HUES48 (cell line): ENCODE measurements at regions not wholly inside any gene's neighbourhood (a gene's known extent, or its start where the extent isn't known, plus 50 kb on each side); places are given as distances from the start of the nearest gene placed in this dataset.

ENCODE experiments used
- H3K27ac ChIP-seq: one replicate; pipeline ENCODE4 v1.7.0; 2013; ENCODE audit warnings: low read depth, low read length, inconsistent platforms
- H3K27me3 ChIP-seq: 2 replicates; pipeline ENCODE4 v1.6.1; 2013; ENCODE audit warnings: mild to moderate bottlenecking, low read length; ENCODE audit not compliant: control insufficient read depth, insufficient read depth
- H3K36me3 ChIP-seq: 2 replicates; pipeline ENCODE4 v1.6.1; 2013; ENCODE audit warnings: low read length; ENCODE audit not compliant: control insufficient read depth, insufficient read depth
- H3K4me1 ChIP-seq: 2 replicates; pipeline ENCODE4 v1.6.1; 2013; ENCODE audit warnings: mild to moderate bottlenecking, low read length; ENCODE audit not compliant: control insufficient read depth, insufficient read depth
- H3K4me3 ChIP-seq: 2 replicates; pipeline ENCODE4 v1.5.1; 2013; ENCODE audit warnings: mild to moderate bottlenecking, low read depth, low read length
- H3K9ac ChIP-seq: 2 replicates; pipeline ENCODE4 v1.6.1; 2013; ENCODE audit warnings: mild to moderate bottlenecking, low read depth, low read length, moderate library complexity
- H3K9me3 ChIP-seq: 2 replicates; pipeline ENCODE4 v1.6.1; 2013; ENCODE audit warnings: low read length; ENCODE audit not compliant: control insufficient read depth, insufficient read depth

GRCh38 chr1:8247811-8248436, 70.0 kb upstream of the SLC45A1 start:
- Histone ChIP-seq H3K27ac (no peak overlapping the region), H3K9ac (no peak overlapping the region), H3K4me1 (no peaks in the 10 kb centered on the region), H3K36me3 (no peaks in the 10 kb centered on the region), H3K9me3 (no peaks in the 10 kb centered on the region), H3K27me3 (no peaks in the 10 kb centered on the region), H3K4me3 (no peak overlapping the region)

GRCh38 chr1:8244304-8244703, 73.6 kb upstream of the SLC45A1 start:
- no peaks in the 10 kb centered on the region for H3K9me3 ChIP-seq
- H3K9ac ChIP-seq, result no peak overlapping the region
- H3K4me3 ChIP-seq, result no peak overlapping the region
- no peak overlapping the region for H3K27ac ChIP-seq
- no peaks in the 10 kb centered on the region for H3K36me3 ChIP-seq
- no peaks in the 10 kb centered on the region for H3K27me3 ChIP-seq
- H3K4me1 ChIP-seq, result peaks cover 5% of the 10 kb centered on the region

GRCh38 chr1:8242498-8242897, 75.4 kb upstream of the SLC45A1 start:
- Histone ChIP-seq H3K27ac (no peak overlapping the region), H3K36me3 (no peaks in the 10 kb centered on the region), H3K27me3 (no peaks in the 10 kb centered on the region), H3K4me1 (peaks cover 16% of the 10 kb centered on the region), H3K9ac (no peak overlapping the region), H3K9me3 (no peaks in the 10 kb centered on the region), H3K4me3 (no peak overlapping the region)

DNA sequence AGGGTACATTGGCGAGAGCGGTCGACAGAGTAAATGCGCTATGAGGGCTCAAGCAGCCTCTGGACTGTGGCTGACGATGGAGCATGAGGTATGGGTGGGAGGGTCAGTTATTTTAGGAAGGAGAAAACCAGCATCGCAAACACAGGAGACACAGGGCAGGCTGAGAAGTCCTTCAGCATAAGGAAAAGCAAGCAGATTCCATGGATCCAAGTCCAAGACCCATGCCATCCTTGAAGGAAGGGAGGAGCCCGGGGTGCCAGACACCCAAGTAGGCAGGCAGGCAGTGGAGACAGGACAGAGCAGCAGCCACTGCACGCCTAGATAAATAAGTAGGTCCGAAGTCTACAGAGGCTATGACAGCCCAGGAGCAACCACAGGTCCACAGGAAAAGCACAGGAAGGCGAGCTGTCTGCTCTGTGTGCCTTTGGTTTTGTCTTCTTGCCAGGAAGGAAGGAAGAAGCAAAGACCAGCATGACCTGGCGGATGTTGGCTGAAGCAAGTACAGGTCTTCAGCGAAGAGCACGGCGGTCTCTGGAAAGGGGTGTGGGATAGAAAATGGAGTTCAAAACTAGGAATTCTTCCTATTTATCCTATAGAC, 76.4 kb upstream of the SLC45A1 start:
- H3K9me3 ChIP-seq, result no peaks in the 10 kb centered on the region
- peaks cover 16% of the 10 kb centered on the region for H3K4me1 ChIP-seq
- no peak overlapping the region for H3K27ac ChIP-seq
- no peak overlapping the region for H3K4me3 ChIP-seq
- H3K9ac ChIP-seq, result no peak overlapping the region
- no peaks in the 10 kb centered on the region for H3K36me3 ChIP-seq
- no peaks in the 10 kb centered on the region for H3K27me3 ChIP-seq

- Histone ChIP-seq H3K36me3 (no peaks in the 10 kb centered on the region), H3K9me3 (no peaks in the 10 kb centered on the region), H3K27me3 (no peaks in the 10 kb centered on the region), H3K27ac (no peak overlapping the region), H3K4me3 (no peak overlapping the region), H3K4me1 (peaks cover 16% of the 10 kb centered on the region), H3K9ac (no peak overlapping the region)
Observed at GRCh38 chr1:8239306-8240023, 78.4 kb upstream of the SLC45A1 start.

DNA sequence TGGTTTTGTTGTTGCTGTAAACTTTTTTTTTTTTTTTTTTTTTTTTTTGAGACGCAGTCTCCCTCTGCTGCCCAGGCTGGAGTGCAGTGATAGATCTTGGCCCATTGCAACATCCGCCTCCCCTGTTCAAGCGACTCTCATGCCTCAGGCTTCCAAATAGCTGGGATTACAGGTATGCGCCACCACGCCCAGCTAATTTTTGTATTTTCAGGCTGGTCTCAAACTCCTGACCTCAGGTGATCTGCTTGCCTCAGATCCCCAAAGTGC, 78.9 kb upstream of the SLC45A1 start:
- Histone ChIP-seq H3K4me1 (peaks cover 16% of the 10 kb centered on the region), H3K36me3 (no peaks in the 10 kb centered on the region), H3K27ac (no peak overlapping the region), H3K9ac (no peak overlapping the region), H3K9me3 (no peaks in the 10 kb centered on the region), H3K27me3 (no peaks in the 10 kb centered on the region), H3K4me3 (no peak overlapping the region)

GRCh38 chr1:8238141-8239038, 79.5 kb upstream of the SLC45A1 start:
- no peak overlapping the region for H3K9ac ChIP-seq
- H3K27ac ChIP-seq, result no peak overlapping the region
- no peaks in the 10 kb centered on the region for H3K36me3 ChIP-seq
- H3K4me3 ChIP-seq, result no peak overlapping the region
- H3K27me3 ChIP-seq, result no peaks in the 10 kb centered on the region
- no peaks in the 10 kb centered on the region for H3K9me3 ChIP-seq
- H3K4me1 ChIP-seq, result peaks cover 16% of the 10 kb centered on the region

GRCh38 chr1:8232036-8232757, 85.7 kb upstream of the SLC45A1 start:
- Histone ChIP-seq H3K4me1 (no peaks in the 10 kb centered on the region), H3K27me3 (no peaks in the 10 kb centered on the region), H3K27ac (no peak overlapping the region), H3K9me3 (no peaks in the 10 kb centered on the region), H3K9ac (no peak overlapping the region), H3K4me3 (no peak overlapping the region), H3K36me3 (no peaks in the 10 kb centered on the region)

- no peaks in the 10 kb centered on the region for H3K9me3 ChIP-seq
- H3K27me3 ChIP-seq, result no peaks in the 10 kb centered on the region
- H3K4me1 ChIP-seq, result no peaks in the 10 kb centered on the region
- no peak overlapping the region for H3K27ac ChIP-seq
- no peak overlapping the region for H3K4me3 ChIP-seq
- H3K9ac ChIP-seq, result no peak overlapping the region
- no peaks in the 10 kb centered on the region for H3K36me3 ChIP-seq
Observed at GRCh38 chr1:8230292-8230621, 87.7 kb upstream of the SLC45A1 start.

- Histone ChIP-seq H3K27ac (no peak overlapping the region), H3K9ac (no peak overlapping the region), H3K4me3 (no peak overlapping the region), H3K36me3 (no peaks in the 10 kb centered on the region), H3K9me3 (no peaks in the 10 kb centered on the region), H3K27me3 (no peaks in the 10 kb centered on the region), H3K4me1 (0 out of 2 replicates have a peak, but pooled peaks cover 4% of the 10 kb centered on the region)
Observed at GRCh38 chr1:8228253-8228652, 89.7 kb upstream of the SLC45A1 start.
